GM23338 (cell line): ENCODE measurements at regions not wholly inside any gene's neighbourhood (a gene's known extent, or its start where the extent isn't known, plus 50 kb on each side); places are given as distances from the start of the nearest gene placed in this dataset.

Experiments used
- CTCF ChIP-seq, 2 experiments: fragments of 200-600 bp in 1 of 2; sonication (generic) in 1 of 2; conservative IDR thresholded peaks; 2 replicates each; pipeline versions ENCODE4 v1.5.1 to v1.6.1; 2016 to 2017; ENCODE audit warnings: antibody characterized with exemption in 2 of 2, low read depth in 2 of 2, mild to moderate bottlenecking in 2 of 2, moderate library complexity in 1 of 2
- EZH2 ChIP-seq: fragments of 200-600 bp; sonication (generic); IDR thresholded peaks from one replicate; pipeline ENCODE4 v1.8.0; 2017; ENCODE audit warnings: antibody characterized with exemption, mild to moderate bottlenecking, low read depth; ENCODE audit not compliant: unreplicated experiment
- TF ChIP-seq, protein P1 (sequence below): IDR thresholded peaks from 2 replicates; pipeline ENCODE4 v1.6.1; 2016; ENCODE audit warnings: antibody characterized with exemption

DNA sequence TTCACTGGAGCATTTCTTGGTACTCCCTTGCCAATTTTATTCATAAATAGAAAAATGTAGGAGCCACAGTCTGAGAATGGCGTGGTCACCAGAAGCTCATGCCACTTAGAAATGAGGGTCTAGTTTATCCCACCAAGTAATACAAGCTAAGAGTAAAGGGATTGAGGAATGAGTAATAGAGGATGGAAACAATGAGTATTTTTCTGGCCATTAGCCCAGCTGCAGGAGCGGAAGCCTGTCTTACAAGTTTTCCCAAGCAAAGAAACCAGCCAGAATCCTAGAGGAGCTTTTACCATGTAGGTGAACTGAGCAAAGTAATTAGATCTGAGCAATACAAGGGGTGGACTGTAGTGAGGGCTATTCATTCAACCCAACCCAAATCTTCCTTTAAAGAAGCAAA lies 160.7 kb upstream of the NPY2R start:
- TF ChIP-seq CTCF (conservative IDR thresholded peaks at IDR 0.05; ENCODE audit: low read depth in 2 of 2) (no peak), EZH2 (no peak)
- TF ChIP-seq, protein P1, sequence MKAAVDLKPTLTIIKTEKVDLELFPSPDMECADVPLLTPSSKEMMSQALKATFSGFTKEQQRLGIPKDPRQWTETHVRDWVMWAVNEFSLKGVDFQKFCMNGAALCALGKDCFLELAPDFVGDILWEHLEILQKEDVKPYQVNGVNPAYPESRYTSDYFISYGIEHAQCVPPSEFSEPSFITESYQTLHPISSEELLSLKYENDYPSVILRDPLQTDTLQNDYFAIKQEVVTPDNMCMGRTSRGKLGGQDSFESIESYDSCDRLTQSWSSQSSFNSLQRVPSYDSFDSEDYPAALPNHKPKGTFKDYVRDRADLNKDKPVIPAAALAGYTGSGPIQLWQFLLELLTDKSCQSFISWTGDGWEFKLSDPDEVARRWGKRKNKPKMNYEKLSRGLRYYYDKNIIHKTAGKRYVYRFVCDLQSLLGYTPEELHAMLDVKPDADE: no peak
